ENCODE measurements at regions not wholly inside any gene's neighbourhood (a gene's known extent, or its start where the extent isn't known, plus 50 kb on each side); places are given as distances from the start of the nearest gene placed in this dataset.

- no peak for DNase-seq
Measured at GRCh38 chr1:82297139-82297896, 496.6 kb downstream of the ADGRL2 start.

GRCh38 chr1:82287556-82287955 lies 486.8 kb downstream of the ADGRL2 start:
- no peak for DNase-seq

GRCh38 chr1:82284213-82284612 lies 483.5 kb downstream of the ADGRL2 start:
- no peak for DNase-seq

DNA sequence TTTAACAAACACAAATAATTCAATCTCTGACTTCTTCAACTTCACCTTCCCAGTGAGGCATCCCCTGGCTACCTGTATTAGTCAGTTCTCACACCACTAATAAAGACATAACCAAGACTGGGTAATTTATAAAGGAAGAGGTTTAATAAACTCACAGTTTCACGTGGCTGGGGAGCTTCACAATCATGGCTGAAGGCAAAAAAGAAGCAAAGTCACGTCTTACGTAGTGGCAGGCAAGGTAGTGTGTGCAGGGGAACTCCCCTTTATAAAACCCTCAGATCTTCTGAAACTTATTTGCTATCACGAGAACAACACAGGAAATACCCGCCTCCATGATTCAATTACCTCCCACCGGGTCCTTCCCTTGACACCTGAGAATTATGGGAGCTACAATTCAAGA lies 478.5 kb downstream of the ADGRL2 start:
- DNase-seq, result no peak

DNA sequence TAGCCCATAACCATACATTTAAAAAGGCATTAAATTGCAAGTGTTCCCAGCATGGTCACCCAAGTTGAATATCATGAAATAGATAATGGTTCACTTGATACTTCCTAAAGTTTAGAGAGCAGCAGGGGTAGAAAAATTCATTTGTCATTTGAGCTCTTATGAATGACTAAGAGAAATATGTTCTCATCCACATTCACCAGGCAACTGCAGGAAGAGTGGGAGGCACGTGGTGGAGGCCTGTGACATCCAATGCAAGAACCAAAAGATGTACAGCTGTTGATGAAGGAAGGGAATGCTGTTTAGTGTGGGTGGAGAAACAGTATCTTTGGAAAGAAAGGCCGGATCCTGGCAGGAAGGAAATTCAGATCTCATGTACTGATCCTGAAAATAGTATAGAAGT lies 473.1 kb downstream of the ADGRL2 start:
- no peak for DNase-seq

DNA sequence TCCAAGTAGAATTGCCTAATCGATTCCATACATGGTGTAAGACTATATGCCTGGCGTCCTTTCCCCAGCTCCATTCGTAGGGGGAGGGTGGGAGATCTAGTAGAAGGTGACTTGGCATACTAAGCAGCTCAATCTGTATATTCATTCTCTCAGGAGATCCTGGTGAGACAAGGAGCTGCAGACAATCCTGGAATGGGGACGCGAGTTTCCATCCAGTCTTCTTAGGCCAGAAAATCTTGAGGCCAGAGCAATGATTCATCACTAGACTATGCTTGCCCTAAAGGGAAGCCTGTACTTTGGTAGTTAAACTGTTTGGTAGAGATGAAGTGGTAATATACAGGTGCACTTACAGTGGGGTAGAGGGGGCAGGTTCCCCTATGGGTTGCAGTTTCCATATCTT lies 468.7 kb downstream of the ADGRL2 start:
- DNase-seq, result no peak

- DNase-seq, result no peak
Measured at GRCh38 chr1:82268826-82269225, 468.1 kb downstream of the ADGRL2 start.

- no peak for DNase-seq
Measured at GRCh38 chr1:82266351-82266750, 465.6 kb downstream of the ADGRL2 start.

- DNase-seq, result no peak
Measured at GRCh38 chr1:82265436-82265835, 464.7 kb downstream of the ADGRL2 start.

DNA sequence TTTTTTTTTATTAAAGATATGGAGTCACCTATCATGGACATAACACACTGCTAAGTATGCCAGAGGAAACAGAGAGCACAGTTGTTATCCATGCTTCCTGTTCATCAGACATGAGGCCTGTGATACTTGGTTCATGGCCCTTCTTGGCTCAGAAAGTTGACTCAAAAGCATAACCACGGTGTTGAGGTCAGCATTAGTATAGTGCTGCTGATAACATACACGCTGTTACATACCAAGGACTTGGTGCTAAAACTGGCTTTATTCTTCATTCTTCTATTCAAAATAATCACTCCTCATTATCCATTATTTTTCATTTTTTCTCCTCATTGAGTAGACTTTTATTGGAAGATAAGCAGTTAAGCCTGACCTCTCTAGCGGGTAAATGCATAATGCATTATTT lies 464.1 kb downstream of the ADGRL2 start:
- no peak for DNase-seq

DNA sequence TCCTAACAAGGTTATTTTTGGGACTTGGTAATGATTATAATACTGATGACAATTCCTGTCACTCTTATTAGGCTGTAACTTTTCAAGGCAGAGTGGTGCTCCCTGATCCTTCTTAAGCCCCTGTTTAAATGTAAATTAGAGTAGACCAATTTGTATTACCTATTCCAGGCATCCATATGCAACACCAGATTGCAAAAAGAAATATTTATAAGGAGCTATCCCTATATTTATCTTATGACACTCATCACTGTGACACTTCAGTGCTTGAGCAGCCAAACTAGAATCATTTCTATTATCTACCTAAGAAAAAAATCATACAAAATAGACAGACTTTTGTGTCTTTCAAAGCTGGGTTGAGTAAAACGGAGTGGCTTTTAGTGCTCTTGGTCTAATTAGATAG lies 462.7 kb downstream of the ADGRL2 start:
- DNase-seq, result no peak

- DNase-seq, result no peak
Measured at GRCh38 chr1:82260666-82261065, 459.9 kb downstream of the ADGRL2 start.

DNA sequence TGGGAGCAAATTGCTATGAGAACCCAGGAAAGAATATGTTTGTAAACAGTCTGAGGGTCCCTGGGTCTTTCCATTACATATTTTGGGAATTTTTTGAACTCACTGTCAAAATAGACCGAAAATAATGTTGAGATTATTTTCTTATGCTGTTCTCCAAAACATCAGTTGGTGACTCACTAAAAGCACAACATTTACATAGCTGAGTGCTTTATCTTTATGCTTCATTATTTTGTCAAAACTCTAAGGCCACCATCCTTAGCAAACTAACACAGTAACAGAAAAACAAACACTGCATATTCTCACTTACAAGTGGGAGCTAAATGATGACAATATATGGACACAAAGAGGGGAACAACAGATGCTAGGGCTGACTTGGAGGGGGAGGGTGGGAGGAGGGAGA lies 459.3 kb downstream of the ADGRL2 start:
- no peak for DNase-seq

- DNase-seq, result no peak
Measured at GRCh38 chr1:82258887-82259286, 458.2 kb downstream of the ADGRL2 start.

DNA sequence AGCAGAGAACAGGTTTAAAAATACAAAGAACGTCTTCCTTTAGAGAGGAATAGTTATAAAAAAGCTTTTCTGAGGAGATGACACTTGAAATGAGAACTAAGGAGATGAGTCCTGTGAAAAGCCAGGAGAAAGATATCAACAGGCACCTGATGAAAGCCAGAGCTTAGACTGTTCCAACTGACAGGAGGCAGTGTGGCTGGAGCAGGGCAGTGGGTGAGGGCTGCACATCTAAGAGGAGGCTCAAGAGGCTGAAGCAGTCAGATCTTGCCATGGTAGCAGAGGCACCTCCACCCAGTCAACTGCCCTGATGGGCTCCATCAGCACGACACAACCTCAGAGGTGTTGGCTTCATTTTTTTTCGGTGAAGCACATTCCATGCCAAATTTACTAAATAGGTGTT lies 445.3 kb downstream of the ADGRL2 start:
- DNase-seq, result no peak

- no peak for DNase-seq
Measured at GRCh38 chr1:82245345-82246014, 444.7 kb downstream of the ADGRL2 start.

- no peak for DNase-seq
Measured at GRCh38 chr1:82240571-82240970, 439.8 kb downstream of the ADGRL2 start.

DNA sequence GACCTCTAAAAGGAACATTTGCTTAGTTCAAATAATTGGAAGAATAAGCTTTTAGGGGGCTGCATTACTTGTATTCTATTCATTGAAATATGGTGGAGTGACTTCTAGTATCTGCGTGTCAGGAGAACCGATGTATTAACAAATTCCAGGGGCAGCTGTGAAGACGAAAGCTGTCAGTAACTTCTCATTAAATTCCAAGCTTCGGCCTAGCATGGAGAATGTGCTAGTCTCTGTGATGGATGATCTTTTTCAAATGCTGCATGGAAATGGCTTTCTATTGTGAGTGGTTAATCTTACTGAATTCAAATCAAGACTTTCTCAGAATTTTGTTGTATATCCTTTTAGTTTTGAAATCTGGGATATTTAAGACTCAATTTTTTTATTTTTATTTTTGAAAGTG lies 429.9 kb downstream of the ADGRL2 start:
- no peak for DNase-seq

- no peak for DNase-seq
Measured at GRCh38 chr1:82227306-82228095, 426.8 kb downstream of the ADGRL2 start.

DNA sequence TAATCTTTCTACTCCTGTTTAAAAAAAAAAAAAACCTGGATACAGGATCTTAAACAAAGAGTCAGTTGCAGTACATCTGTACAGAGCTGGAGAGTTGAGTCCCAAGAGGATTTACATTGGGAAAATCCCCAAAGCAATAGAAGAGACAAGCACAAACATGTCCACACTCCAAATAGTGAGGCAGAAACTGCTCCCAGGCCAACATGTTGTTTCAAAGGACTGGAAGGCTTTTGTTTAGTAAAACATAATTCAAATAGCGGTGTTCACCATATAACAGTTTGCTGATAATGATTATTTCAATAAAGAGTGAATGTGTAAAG lies 425.4 kb downstream of the ADGRL2 start:
- peak; percentile 93 for DNase-seq

- peak; percentile 41 for DNase-seq
Measured at GRCh38 chr1:82225421-82226185, 424.9 kb downstream of the ADGRL2 start.

DNA sequence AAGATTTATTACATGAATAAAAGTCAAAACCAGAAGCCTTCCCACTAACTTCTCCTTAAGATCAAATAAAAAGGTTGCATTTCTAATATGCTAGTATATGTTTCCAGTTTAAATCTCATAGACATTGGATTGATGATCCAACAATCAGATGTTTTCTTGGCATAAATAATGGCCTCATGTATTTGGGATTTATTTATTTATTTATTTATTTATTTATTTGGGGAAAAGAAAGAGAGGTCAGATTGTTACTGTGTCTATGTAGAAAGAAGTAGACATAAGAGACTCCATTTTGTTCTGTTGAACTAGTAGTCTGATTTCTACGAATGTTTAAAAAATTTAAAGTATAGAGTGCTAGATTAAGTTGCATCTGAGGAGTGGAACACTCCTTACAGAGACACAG lies 422.4 kb downstream of the ADGRL2 start:
- DNase-seq, result no peak

DNA sequence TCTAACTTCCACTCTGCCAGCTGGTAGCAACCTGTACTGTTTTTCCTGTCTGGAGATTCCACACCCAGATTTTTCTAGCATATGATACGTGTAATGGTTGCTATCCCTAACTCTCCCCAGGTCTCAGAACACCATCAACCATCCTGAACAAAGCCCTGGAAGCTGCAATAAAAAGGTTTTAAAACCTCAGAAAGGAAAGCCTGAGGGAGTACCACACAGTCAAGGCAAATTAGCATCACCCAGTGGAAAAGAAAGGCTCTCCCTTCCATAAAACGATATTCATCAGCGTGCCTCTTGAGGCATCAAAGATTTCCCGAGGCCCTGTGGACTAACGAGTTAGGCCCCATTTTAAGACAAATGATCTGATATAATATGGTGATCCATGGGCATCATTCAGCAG lies 421.0 kb downstream of the ADGRL2 start:
- no peak for DNase-seq
